Liver (tissue), 8 donors: ENCODE measurements at regions not wholly inside any gene's neighbourhood (a gene's known extent, or its start where the extent isn't known, plus 50 kb on each side); places are given as distances from the start of the nearest gene placed in this dataset.

Source experiments
- DNase-seq: peaks from one replicate; pipeline ENCODE4 v3.0.0-alpha.2; 2017; ENCODE audit warnings: low spot score
- H3K27ac ChIP-seq, 2 donors: one replicate each; pipeline ENCODE4 v1.7.0; 2013; ENCODE audit warnings: inconsistent platforms in 2 of 2, low read length in 2 of 2, control low read depth in 1 of 2, low read depth in 1 of 2, mild to moderate bottlenecking in 1 of 2
- H3K27me3 ChIP-seq, 4 donors: one replicate each; pipeline versions ENCODE4 v1.6.1 to v1.7.0; 2013; ENCODE audit warnings: low read length in 3 of 4, inconsistent platforms in 1 of 4, mild to moderate bottlenecking in 1 of 4, moderate library complexity in 1 of 4; ENCODE audit not compliant: control insufficient read depth in 4 of 4, insufficient read depth in 4 of 4
- H3K36me3 ChIP-seq, 4 donors: one replicate each; pipeline versions ENCODE4 v1.6.1 to v1.7.0; 2013; ENCODE audit warnings: low read length in 3 of 4, mild to moderate bottlenecking in 3 of 4, low read depth in 1 of 4, moderate library complexity in 1 of 4; ENCODE audit not compliant: control insufficient read depth in 4 of 4, insufficient read depth in 3 of 4
- H3K4me1 ChIP-seq, 4 donors: one replicate each; pipeline versions ENCODE4 v1.6.1 to v1.7.0; 2013; ENCODE audit warnings: low read length in 3 of 4, mild to moderate bottlenecking in 3 of 4, moderate library complexity in 1 of 4; ENCODE audit not compliant: control insufficient read depth in 4 of 4, insufficient read depth in 4 of 4
- H3K4me3 ChIP-seq, 3 donors: one replicate each; pipeline versions ENCODE4 v1.6.1 to v1.7.0; 2013; ENCODE audit warnings: low read length in 3 of 3, control low read depth in 1 of 3, low read depth in 1 of 3, mild to moderate bottlenecking in 1 of 3
- H3K9ac ChIP-seq, 2 donors: one replicate each; pipeline ENCODE4 v1.7.0; 2013; ENCODE audit warnings: low read length in 2 of 2, mild to moderate bottlenecking in 2 of 2, moderate library complexity in 2 of 2, control low read depth in 1 of 2, low read depth in 1 of 2
- H3K9me3 ChIP-seq, 4 donors: one replicate each; pipeline versions ENCODE4 v1.6.1 to v1.7.0; 2013; ENCODE audit warnings: low read length in 3 of 4; ENCODE audit not compliant: control insufficient read depth in 4 of 4
- ATF3 ChIP-seq: IDR thresholded peaks from 2 replicates; pipeline ENCODE4 v1.6.1; 2016; ENCODE audit warnings: antibody characterized with exemption
- CTCF ChIP-seq: fragments of 150-350 bp; IDR thresholded peaks from 2 replicates; pipeline ENCODE4 v1.5.1; 2017; ENCODE audit warnings: improper control_type of control experiment, low read depth, low read length; ENCODE audit not compliant: missing input control
- EGR1 ChIP-seq, 2 donors: IDR thresholded peaks; 2 replicates each; pipeline ENCODE4 v1.6.1; 2016 to 2018; ENCODE audit warnings: antibody characterized with exemption in 2 of 2, low read depth in 2 of 2
- FOXA1 ChIP-seq: IDR thresholded peaks from 2 replicates; pipeline ENCODE4 v1.6.1; 2016; ENCODE audit warnings: antibody characterized with exemption
- FOXA2 ChIP-seq: IDR thresholded peaks from 2 replicates; pipeline ENCODE4 v1.6.1; 2016; ENCODE audit warnings: antibody characterized with exemption
- GABPA ChIP-seq, 2 donors: IDR thresholded peaks in 1 of 2; conservative IDR thresholded peaks in 1 of 2; 2 replicates each; pipeline ENCODE4 v1.6.1; 2016; ENCODE audit warnings: antibody characterized with exemption in 2 of 2, mild to moderate bottlenecking in 1 of 2, moderate library complexity in 1 of 2
- MAX ChIP-seq: IDR thresholded peaks from 2 replicates; pipeline ENCODE4 v1.6.1; 2016; ENCODE audit warnings: antibody characterized with exemption
- REST ChIP-seq: IDR thresholded peaks from 2 replicates; pipeline ENCODE4 v1.6.1; 2016; ENCODE audit warnings: antibody characterized with exemption, mild to moderate bottlenecking
- RXRA ChIP-seq, 2 donors: IDR thresholded peaks; 2 replicates each; pipeline ENCODE4 v1.6.1; 2017 to 2018; ENCODE audit warnings: antibody characterized with exemption in 2 of 2, mild to moderate bottlenecking in 1 of 2
- SP1 ChIP-seq: IDR thresholded peaks from 2 replicates; pipeline ENCODE4 v1.6.1; 2018; ENCODE audit warnings: antibody characterized with exemption, mild to moderate bottlenecking
- YY1 ChIP-seq: IDR thresholded peaks from 2 replicates; pipeline ENCODE4 v1.6.1; 2016; ENCODE audit warnings: antibody characterized with exemption, mild to moderate bottlenecking
- ZBTB33 ChIP-seq: IDR thresholded peaks from 2 replicates; pipeline ENCODE4 v1.6.1; 2016; ENCODE audit warnings: antibody characterized with exemption
- WGBS: extraction: QIAGEN DNeasy Blood & Tissue Kit; methylation state at CpG from one replicate; pipeline ENCODE4 v1.1.7; 2013; 5-methylcytosine and 5-hydroxymethylcytosine counted together
- donor health status: healthy.
- donor health status: healthy.
- donor health status: healthy.
- donor health status: healthy.
- donor health status: healthy.

- DNase-seq, result no peak
- Histone ChIP-seq H3K9ac (no peak overlapping the region), H3K4me3 (no peak overlapping the region), H3K9me3 (no peaks in the 10 kb centered on the region), H3K27ac (no peak overlapping the region), H3K36me3 (no peaks in the 10 kb centered on the region), H3K4me1 (no peaks in the 10 kb centered on the region), H3K27me3 (no peaks in the 10 kb centered on the region)
- no peak for TF ChIP-seq REST
- no peak for TF ChIP-seq GABPA (IDR thresholded peaks at IDR 0.05 in 1 of 2, conservative IDR thresholded peaks at IDR 0.05 in 1 of 2)
- no peak for TF ChIP-seq FOXA1
- no peak for TF ChIP-seq MAX
- TF ChIP-seq SP1, result no peak
- TF ChIP-seq ATF3, result no peak
- no peak for TF ChIP-seq EGR1 (IDR thresholded peaks at IDR 0.05; ENCODE audit: low read depth in 2 of 2)
- TF ChIP-seq RXRA (IDR thresholded peaks at IDR 0.05), result no peak
- no peak for TF ChIP-seq YY1
- TF ChIP-seq CTCF, result no peak
- WGBS, result 97% methylated on average over 11 of the region's 11 CpGs
Measured at GRCh38 chr5:176154821-176155220, 83.4 kb upstream of the SIMC1 start.

GRCh38 chr5:176155922-176156359, 82.3 kb upstream of the SIMC1 start:
- WGBS, result 86% methylated on average over 14 of the region's 14 CpGs
- DNase-seq, result no peak
- Histone ChIP-seq H3K27me3 (no peaks in the 10 kb centered on the region), H3K36me3 (no peaks in the 10 kb centered on the region), H3K4me1 (no peaks in the 10 kb centered on the region), H3K4me3 (no peak overlapping the region), H3K27ac (no peak overlapping the region), H3K9ac (no peak overlapping the region), H3K9me3 (no peaks in the 10 kb centered on the region)
- no peak for TF ChIP-seq ZBTB33
- TF ChIP-seq YY1, result no peak
- TF ChIP-seq GABPA (IDR thresholded peaks at IDR 0.05 in 1 of 2, conservative IDR thresholded peaks at IDR 0.05 in 1 of 2), result no peak
- no peak for TF ChIP-seq EGR1 (IDR thresholded peaks at IDR 0.05; ENCODE audit: low read depth in 2 of 2)
- TF ChIP-seq FOXA2, result no peak
- TF ChIP-seq RXRA (IDR thresholded peaks at IDR 0.05), result no peak
- TF ChIP-seq MAX, result no peak
